ENCODE measurements at regions not wholly inside any gene's neighbourhood (a gene's known extent, or its start where the extent isn't known, plus 50 kb on each side); places are given as distances from the start of the nearest gene placed in this dataset.
"Not testable (repeated sequence)": the region's sequence is repeated elsewhere in the genome, so short reads cannot be mapped to it uniquely, and the experiment has no call there.

GRCh38 chr2:71962911-71963694 lies 184.6 kb downstream of the CYP26B1 start:
- Mint-ChIP-seq H3K9me3 (ENCODE audit: unreplicated experiment) (peaks cover 7% of the 10 kb centered on the region), H3K4me1 (ENCODE audit: low read depth, unreplicated experiment) (peaks cover 3% of the 10 kb centered on the region), H3K27ac (ENCODE audit: unreplicated experiment) (no peak overlapping the region), H3K36me3 (ENCODE audit: unreplicated experiment) (peaks cover 11% of the 10 kb centered on the region), H3K4me3 (ENCODE audit: unreplicated experiment) (no peak overlapping the region), H3K27me3 (ENCODE audit: unreplicated experiment) (no peaks in the 10 kb centered on the region)
- TF ChIP-seq CTCF (IDR thresholded peaks at IDR 0.05; ENCODE audit: partially characterized antibody, unreplicated experiment): no peak
- DNase-seq: no peak

GRCh38 chr2:71962350-71962749 lies 185.3 kb downstream of the CYP26B1 start:
- no peaks in the 10 kb centered on the region for H3K27me3 Mint-ChIP-seq (ENCODE audit: unreplicated experiment)
- H3K9me3 Mint-ChIP-seq (ENCODE audit: unreplicated experiment): peaks cover 10% of the 10 kb centered on the region
- no peak overlapping the region for H3K4me3 Mint-ChIP-seq (ENCODE audit: unreplicated experiment)
- no peak overlapping the region for H3K27ac Mint-ChIP-seq (ENCODE audit: unreplicated experiment)
- H3K4me1 Mint-ChIP-seq (ENCODE audit: low read depth, unreplicated experiment): peaks cover 3% of the 10 kb centered on the region
- no peak for DNase-seq
- TF ChIP-seq CTCF (IDR thresholded peaks at IDR 0.05; ENCODE audit: partially characterized antibody, unreplicated experiment): no peak
- peaks cover 16% of the 10 kb centered on the region for H3K36me3 Mint-ChIP-seq (ENCODE audit: unreplicated experiment)

- Mint-ChIP-seq H3K9me3 (ENCODE audit: unreplicated experiment) (peaks cover 15% of the 10 kb centered on the region), H3K27me3 (ENCODE audit: unreplicated experiment) (no peaks in the 10 kb centered on the region), H3K36me3 (ENCODE audit: unreplicated experiment) (peaks cover 25% of the 10 kb centered on the region), H3K4me3 (ENCODE audit: unreplicated experiment) (no peak overlapping the region), H3K4me1 (ENCODE audit: low read depth, unreplicated experiment) (peaks cover 3% of the 10 kb centered on the region), H3K27ac (ENCODE audit: unreplicated experiment) (no peak overlapping the region)
- DNase-seq: no peak
- TF ChIP-seq CTCF (IDR thresholded peaks at IDR 0.05; ENCODE audit: partially characterized antibody, unreplicated experiment): no peak
These were observed 186.2 kb downstream of the CYP26B1 start for GRCh38 chr2:71961289-71962027.

GRCh38 chr2:71959494-71959893 lies 188.2 kb downstream of the CYP26B1 start:
- Mint-ChIP-seq H3K36me3 (ENCODE audit: unreplicated experiment) (peaks cover 28% of the 10 kb centered on the region), H3K27ac (ENCODE audit: unreplicated experiment) (no peak overlapping the region), H3K4me1 (ENCODE audit: low read depth, unreplicated experiment) (peaks cover 3% of the 10 kb centered on the region), H3K27me3 (ENCODE audit: unreplicated experiment) (no peaks in the 10 kb centered on the region), H3K9me3 (ENCODE audit: unreplicated experiment) (peaks cover 19% of the 10 kb centered on the region), H3K4me3 (ENCODE audit: unreplicated experiment) (no peak overlapping the region)
- no peak for TF ChIP-seq CTCF (IDR thresholded peaks at IDR 0.05; ENCODE audit: partially characterized antibody, unreplicated experiment)
- DNase-seq: no peak

- not testable (repeated sequence) for H3K27me3 Mint-ChIP-seq (ENCODE audit: unreplicated experiment); H3K4me1 Mint-ChIP-seq (ENCODE audit: low read depth, unreplicated experiment); DNase-seq; H3K27ac Mint-ChIP-seq (ENCODE audit: unreplicated experiment); H3K4me3 Mint-ChIP-seq (ENCODE audit: unreplicated experiment)
- H3K36me3 Mint-ChIP-seq (ENCODE audit: unreplicated experiment): peaks cover 28% of the 10 kb centered on the region
- H3K9me3 Mint-ChIP-seq (ENCODE audit: unreplicated experiment): peaks cover 19% of the 10 kb centered on the region
These were observed 189.2 kb downstream of the CYP26B1 start for GRCh38 chr2:71958426-71958825.
